Cardiac muscle cell (in vitro differentiated cells and primary cell): ENCODE measurements at regions not wholly inside any gene's neighbourhood (a gene's known extent, or its start where the extent isn't known, plus 50 kb on each side); places are given as distances from the start of the nearest gene placed in this dataset.
"Not testable (repeated sequence)": the region's sequence is repeated elsewhere in the genome, so short reads cannot be mapped to it uniquely, and the experiment has no call there.

Source experiments
- DNase-seq, 2 donors: peaks; one replicate each; pipeline versions ENCODE4 v3.0.0 to v3.0.0-alpha.2; 2010 to 2017; ENCODE audit warnings: low read depth in 1 of 2, low spot score in 1 of 2
- H3K27ac ChIP-seq: fragments of 200-600 bp; sonication (generic); 2 replicates; pipeline ENCODE4 v1.5.1; 2016
- H3K27me3 ChIP-seq: fragments of 200-600 bp; sonication (generic); 2 replicates; pipeline ENCODE4 v1.6.0; 2016; ENCODE audit warnings: control low read depth
- H3K36me3 ChIP-seq: fragments of 200-600 bp; sonication (generic); 2 replicates; pipeline ENCODE4 v1.5.1; 2016; ENCODE audit warnings: control low read depth
- H3K4me1 ChIP-seq: fragments of 200-600 bp; sonication (generic); 2 replicates; pipeline ENCODE4 v1.8.1; 2017; ENCODE audit warnings: low read depth, mild to moderate bottlenecking, mixed run types
- H3K4me3 ChIP-seq: fragments of 200-600 bp; sonication (generic); 2 replicates; pipeline ENCODE4 v1.5.1; 2016; ENCODE audit warnings: mild to moderate bottlenecking
- H3K9me3 ChIP-seq: fragments of 200-600 bp; sonication (generic); 2 replicates; pipeline ENCODE4 v1.5.1; 2017; ENCODE audit warnings: low read depth, mild to moderate bottlenecking, control low read depth
- TF ChIP-seq, protein P1 (sequence below): IDR thresholded peaks from 2 replicates; pipeline ENCODE4 v1.5.1; 2012; ENCODE audit warnings: low read depth, mild to moderate bottlenecking, low read length

DNA sequence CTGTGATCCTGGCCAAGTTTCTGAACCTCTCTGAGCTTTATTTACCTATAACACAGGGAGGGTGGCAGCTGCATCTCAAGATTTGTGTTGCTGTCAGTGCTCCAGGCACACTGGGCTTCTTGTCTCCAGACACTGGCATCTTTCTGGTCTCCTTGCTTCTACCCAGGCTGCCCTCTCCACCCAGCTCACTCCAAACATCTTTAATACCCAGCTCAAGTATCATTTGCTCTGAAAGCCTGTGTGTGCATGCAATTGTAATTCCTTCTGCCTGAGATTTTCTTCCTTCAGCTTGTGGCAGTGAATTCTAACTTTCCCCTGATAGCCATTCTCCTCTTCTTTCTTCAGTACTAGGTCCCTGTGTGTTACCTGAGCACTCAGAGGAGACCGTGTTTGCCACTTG is 50.7 kb upstream of the USP7 start:
- H3K27ac ChIP-seq: no peak overlapping the region
- H3K4me3 ChIP-seq: no peak overlapping the region
- no peaks in the 10 kb centered on the region for H3K4me1 ChIP-seq
- no peaks in the 10 kb centered on the region for H3K27me3 ChIP-seq
- TF ChIP-seq, protein P1, sequence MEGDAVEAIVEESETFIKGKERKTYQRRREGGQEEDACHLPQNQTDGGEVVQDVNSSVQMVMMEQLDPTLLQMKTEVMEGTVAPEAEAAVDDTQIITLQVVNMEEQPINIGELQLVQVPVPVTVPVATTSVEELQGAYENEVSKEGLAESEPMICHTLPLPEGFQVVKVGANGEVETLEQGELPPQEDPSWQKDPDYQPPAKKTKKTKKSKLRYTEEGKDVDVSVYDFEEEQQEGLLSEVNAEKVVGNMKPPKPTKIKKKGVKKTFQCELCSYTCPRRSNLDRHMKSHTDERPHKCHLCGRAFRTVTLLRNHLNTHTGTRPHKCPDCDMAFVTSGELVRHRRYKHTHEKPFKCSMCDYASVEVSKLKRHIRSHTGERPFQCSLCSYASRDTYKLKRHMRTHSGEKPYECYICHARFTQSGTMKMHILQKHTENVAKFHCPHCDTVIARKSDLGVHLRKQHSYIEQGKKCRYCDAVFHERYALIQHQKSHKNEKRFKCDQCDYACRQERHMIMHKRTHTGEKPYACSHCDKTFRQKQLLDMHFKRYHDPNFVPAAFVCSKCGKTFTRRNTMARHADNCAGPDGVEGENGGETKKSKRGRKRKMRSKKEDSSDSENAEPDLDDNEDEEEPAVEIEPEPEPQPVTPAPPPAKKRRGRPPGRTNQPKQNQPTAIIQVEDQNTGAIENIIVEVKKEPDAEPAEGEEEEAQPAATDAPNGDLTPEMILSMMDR: no peak
- no peaks in the 10 kb centered on the region for H3K9me3 ChIP-seq
- no peaks in the 10 kb centered on the region for H3K36me3 ChIP-seq
- DNase-seq: no peak

DNA sequence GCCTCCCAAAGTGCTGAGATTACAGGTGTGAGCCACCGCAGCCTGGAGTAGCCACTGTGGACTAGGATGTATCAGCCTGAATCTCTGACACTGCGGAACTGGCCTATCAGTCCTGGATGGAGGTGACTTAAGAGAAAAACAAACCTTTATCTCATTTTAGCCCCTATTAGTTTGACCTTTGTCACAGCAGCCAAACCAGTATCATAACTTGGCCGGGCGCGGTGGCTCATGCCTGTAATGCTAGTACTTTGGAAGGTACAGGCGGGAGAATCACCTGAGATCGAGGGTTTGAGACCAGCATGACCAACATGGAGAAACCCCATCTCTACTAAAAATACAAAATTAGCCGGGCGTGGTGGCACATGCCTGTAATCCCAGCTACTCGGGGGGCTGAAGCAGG is 51.8 kb upstream of the USP7 start:
- H3K27ac ChIP-seq: no peak overlapping the region
- no peaks in the 10 kb centered on the region for H3K9me3 ChIP-seq
- no peak overlapping the region for H3K4me3 ChIP-seq
- TF ChIP-seq, protein P1: no peak
- no peaks in the 10 kb centered on the region for H3K27me3 ChIP-seq
- no peak for DNase-seq
- no peaks in the 10 kb centered on the region for H3K36me3 ChIP-seq
- no peaks in the 10 kb centered on the region for H3K4me1 ChIP-seq

DNA sequence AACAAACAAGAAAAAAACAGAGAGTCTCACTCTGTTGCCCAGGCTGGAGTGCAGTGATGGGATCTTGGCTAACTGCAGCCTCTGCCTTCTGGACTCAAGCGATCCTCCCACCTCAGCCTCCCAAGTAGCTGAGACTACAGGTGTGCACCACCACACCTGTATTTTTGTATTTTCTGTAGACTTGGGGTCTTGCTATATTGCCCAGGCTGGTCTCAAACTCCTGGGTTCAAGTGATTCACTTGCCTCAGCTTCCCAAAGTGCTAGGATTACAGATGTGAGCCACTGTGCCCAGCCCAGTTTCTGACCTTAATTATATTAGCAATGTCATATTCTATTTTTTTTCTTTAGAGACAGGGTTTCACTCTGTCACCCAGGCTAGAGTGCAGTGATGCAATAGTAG is 52.3 kb upstream of the USP7 start:
- H3K27ac ChIP-seq, H3K9me3 ChIP-seq, H3K4me1 ChIP-seq, H3K36me3 ChIP-seq, H3K27me3 ChIP-seq, DNase-seq, H3K4me3 ChIP-seq: not testable (repeated sequence)

DNA sequence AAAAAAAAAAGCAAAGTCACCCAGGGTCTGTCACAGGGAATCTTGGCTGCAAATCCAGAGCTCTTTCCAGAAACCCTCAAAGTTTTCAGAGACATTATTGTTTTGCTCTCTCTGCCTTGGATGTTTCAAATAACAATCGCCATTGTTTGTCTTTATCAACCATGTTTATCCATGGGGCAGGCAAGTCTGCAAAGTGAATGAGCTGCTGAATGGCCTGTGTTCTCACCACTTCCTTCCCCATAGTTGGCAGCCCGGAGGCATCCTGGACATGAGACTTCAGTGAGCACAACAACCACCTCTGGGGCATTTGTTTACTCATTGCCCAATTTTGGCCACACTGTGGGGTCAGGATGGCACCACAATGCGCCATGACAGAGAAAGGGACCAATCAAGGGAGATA is 53.1 kb upstream of the USP7 start:
- DNase-seq: no peak
- Histone ChIP-seq H3K36me3 (no peaks in the 10 kb centered on the region), H3K4me1 (no peaks in the 10 kb centered on the region), H3K9me3 (no peaks in the 10 kb centered on the region), H3K27me3 (no peaks in the 10 kb centered on the region), H3K4me3 (no peak overlapping the region), H3K27ac (no peak overlapping the region)
- TF ChIP-seq, protein P1: no peak

DNA sequence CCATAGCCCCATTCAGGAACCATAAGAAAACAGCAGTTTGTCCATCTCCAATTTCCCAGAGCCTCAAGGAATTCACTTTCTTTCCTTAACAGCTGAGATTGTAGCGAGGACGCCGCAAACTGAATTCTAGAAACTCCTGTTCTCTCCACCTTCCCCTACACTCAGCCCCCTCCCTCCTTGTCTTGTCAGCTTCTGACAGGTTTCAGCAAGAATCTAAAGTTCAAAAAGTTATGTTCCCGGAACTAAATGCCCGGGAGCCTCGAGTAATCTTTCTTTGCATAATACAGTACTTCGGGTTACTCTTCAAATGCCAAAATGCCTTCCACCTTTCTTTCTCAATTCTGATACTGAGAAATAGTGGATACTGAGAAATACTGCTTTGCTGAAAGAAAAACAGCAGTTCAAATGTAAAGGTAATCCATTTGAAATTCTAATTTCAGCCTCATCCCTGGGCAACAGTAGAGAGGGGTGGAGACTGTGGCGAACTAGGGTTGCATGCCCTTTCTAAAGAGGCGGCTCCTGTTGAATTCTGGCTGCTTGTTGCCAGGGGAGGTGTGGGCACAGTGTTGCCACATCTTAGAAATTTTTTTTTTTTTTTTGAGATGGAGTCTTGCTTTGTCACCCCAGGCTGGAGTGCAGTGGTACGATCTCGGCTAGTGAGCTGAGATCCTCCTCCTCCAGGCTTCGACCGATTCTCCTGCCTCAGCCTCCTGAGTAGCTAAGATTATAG is 63.5 kb upstream of the USP7 start:
- Histone ChIP-seq H3K27me3 (no peaks in the 10 kb centered on the region), H3K4me3 (no peak overlapping the region), H3K27ac (no peak overlapping the region), H3K4me1 (no peaks in the 10 kb centered on the region), H3K36me3 (no peaks in the 10 kb centered on the region), H3K9me3 (no peaks in the 10 kb centered on the region)
- TF ChIP-seq, protein P1: no peak
- no peak for DNase-seq

DNA sequence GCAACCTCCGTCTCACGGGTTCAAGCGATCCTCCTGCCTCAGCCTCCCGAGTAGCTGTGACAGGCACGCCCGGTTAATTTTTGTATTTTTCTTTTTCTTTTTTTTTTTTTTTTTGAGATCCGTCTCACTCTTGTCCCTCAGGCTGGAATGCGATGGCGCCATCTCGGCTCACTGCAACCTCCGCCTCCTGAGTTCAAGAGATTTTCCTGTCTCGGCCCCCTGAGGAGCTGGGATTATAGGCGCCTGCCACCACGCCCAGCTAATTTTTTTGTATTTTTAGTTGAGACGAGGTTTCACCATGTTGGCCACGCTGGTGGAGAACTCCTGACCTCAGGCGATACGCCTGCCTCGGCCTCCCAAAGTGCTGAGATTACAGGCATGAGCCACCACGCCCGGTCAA is 63.0 kb upstream of the HAPSTR1 start:
- not testable (repeated sequence) for H3K4me1 ChIP-seq, DNase-seq, H3K4me3 ChIP-seq, H3K9me3 ChIP-seq, H3K27ac ChIP-seq, H3K36me3 ChIP-seq, H3K27me3 ChIP-seq

DNA sequence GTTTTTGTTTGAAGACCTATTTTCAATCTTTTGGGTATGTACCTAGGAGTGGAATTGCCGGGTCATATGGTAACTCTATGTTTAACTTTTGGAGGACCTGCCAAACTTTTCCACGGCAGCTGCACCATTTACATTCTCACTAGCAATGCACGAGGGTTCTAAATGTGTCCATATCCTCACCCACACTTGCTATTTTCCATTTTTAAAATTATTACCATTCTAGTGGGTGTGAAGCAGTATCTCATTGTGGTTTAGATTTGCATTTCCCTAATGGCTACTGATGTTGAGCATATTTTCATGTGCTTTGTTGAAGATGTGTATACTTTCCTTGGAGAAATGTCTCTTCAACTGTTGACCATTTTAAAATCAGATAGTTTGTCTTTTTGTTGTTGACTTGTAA is 60.3 kb upstream of the HAPSTR1 start:
- TF ChIP-seq, protein P1: no peak
- Histone ChIP-seq H3K9me3 (no peaks in the 10 kb centered on the region), H3K4me1 (no peaks in the 10 kb centered on the region), H3K27ac (no peak overlapping the region), H3K4me3 (no peak overlapping the region), H3K27me3 (no peaks in the 10 kb centered on the region), H3K36me3 (no peaks in the 10 kb centered on the region)
- no peak for DNase-seq
